ENCODE measurements at regions not wholly inside any gene's neighbourhood (a gene's known extent, or its start where the extent isn't known, plus 50 kb on each side); places are given as distances from the start of the nearest gene placed in this dataset.
A peak's percentile ranks its signal among the peaks of the same experiment; 100 is the strongest.

DNA sequence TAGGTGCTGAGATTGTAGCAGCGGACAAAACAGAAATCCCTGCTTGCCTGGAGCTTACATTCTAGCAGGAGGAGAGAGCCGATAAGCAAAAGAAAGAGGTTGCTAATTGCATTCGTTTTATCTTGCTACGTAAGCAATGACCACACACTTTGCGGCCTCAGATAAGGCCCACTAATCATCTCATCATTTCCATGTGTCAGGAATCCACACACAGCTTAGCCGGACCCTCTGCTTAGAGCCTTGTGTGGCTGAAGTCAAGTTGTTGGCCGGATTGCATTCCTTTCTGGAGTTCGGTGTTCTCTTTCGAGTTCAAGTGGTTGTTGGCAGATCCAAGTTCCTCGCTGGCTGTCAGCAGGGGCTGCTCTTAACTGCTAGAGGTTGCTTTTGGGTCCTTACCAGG is 101.6 kb downstream of the CHST1 start:
- intact Hi-C loops (cut with micrococcal nuclease), result no loop called here
- no peaks in the 10 kb centered on the region for H3K36me3 ChIP-seq (replicated peaks in 1 of 2; ENCODE audit: control insufficient read depth in 1 of 2, insufficient read depth in 2 of 2, low read length in 2 of 2)
- TF ChIP-seq, protein P1, sequence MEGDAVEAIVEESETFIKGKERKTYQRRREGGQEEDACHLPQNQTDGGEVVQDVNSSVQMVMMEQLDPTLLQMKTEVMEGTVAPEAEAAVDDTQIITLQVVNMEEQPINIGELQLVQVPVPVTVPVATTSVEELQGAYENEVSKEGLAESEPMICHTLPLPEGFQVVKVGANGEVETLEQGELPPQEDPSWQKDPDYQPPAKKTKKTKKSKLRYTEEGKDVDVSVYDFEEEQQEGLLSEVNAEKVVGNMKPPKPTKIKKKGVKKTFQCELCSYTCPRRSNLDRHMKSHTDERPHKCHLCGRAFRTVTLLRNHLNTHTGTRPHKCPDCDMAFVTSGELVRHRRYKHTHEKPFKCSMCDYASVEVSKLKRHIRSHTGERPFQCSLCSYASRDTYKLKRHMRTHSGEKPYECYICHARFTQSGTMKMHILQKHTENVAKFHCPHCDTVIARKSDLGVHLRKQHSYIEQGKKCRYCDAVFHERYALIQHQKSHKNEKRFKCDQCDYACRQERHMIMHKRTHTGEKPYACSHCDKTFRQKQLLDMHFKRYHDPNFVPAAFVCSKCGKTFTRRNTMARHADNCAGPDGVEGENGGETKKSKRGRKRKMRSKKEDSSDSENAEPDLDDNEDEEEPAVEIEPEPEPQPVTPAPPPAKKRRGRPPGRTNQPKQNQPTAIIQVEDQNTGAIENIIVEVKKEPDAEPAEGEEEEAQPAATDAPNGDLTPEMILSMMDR (IDR thresholded peaks at IDR 0.05), result no peak
- WGBS (ENCODE audit: insufficient coverage), result 76% methylated on average over 3 of the region's 10 CpGs
- H3K4me1 Mint-ChIP-seq, result no peaks in the 10 kb centered on the region
- H3K36me3 Mint-ChIP-seq, result no peaks in the 10 kb centered on the region
- H3K4me3 ChIP-seq (replicated peaks in 1 of 3; ENCODE audit: low read depth in 2 of 3, low read length in 3 of 3), result no peak overlapping the region
- no peaks in the 10 kb centered on the region for H3K79me2 ChIP-seq (ENCODE audit: insufficient read depth, low read length)
- no peaks in the 10 kb centered on the region for H3K27me3 ChIP-seq (ENCODE audit: control insufficient read depth in 2 of 2, insufficient read depth in 2 of 2, low read length in 2 of 2)
- no peak overlapping the region for H3K27ac ChIP-seq (ENCODE audit: low read depth in 1 of 2, low read length in 2 of 2)
- peak overlapping the region in 1 of 2 donors; percentile 23 for H3K4me3 Mint-ChIP-seq
- no peaks in the 10 kb centered on the region for H4K20me1 ChIP-seq (ENCODE audit: insufficient read depth, low read length)
- no peak overlapping the region for H3K4me2 ChIP-seq (replicated peaks; ENCODE audit: extremely low read depth, low read length, poor library complexity, severe bottlenecking)
- no peak overlapping the region for H3K27ac Mint-ChIP-seq
- no peaks in the 10 kb centered on the region for H3K9me3 ChIP-seq (replicated peaks in 1 of 2; ENCODE audit: control insufficient read depth in 1 of 2, insufficient read depth in 1 of 2, low read length in 2 of 2)
- no peak overlapping the region for H3K9ac ChIP-seq (ENCODE audit: insufficient read depth, low read length, poor library complexity, severe bottlenecking)
- H3K9me3 Mint-ChIP-seq, result no peaks in the 10 kb centered on the region
- peaks cover 2 to 9% (median 7%) of the 10 kb centered on the region in 3 donors for H3K27me3 Mint-ChIP-seq (ENCODE audit: low read depth in 3 of 3)
- no peaks in the 10 kb centered on the region for H3K4me1 ChIP-seq (ENCODE audit: control insufficient read depth in 1 of 2, insufficient read depth in 2 of 2, low read length in 2 of 2)
- DNase-seq, result no peak
- H2AFZ ChIP-seq (ENCODE audit: insufficient read depth, low read depth, low read length, poor library complexity, severe bottlenecking), result no peak overlapping the region

DNA sequence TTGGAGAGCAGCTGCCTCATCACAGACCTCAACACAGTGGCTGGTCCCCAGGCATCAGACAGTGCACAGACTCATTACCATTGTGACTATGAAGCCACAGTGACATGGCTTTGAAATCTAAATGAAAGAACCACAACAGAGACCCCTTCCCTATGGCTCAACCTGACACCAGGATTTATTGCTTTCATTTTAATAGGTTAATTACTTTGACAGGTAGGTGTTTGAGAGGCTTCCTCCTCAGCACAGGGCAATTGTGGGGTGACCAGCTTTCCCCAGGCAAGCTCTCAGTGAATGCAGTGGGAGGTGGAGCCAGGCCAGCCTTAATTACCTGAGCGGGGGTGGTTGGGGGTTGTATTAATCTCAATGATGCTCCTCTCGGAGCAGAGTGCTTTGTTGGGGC is 102.3 kb downstream of the CHST1 start:
- Mint-ChIP-seq H3K9me3 (peaks cover 0 to under 1% (median 0%) of the 10 kb centered on the region in 7 donors), H3K36me3 (no peaks in the 10 kb centered on the region), H3K27ac (no peak overlapping the region), H3K4me1 (no peaks in the 10 kb centered on the region), H3K27me3 (ENCODE audit: low read depth in 3 of 3) (peaks cover 2 to 9% (median 7%) of the 10 kb centered on the region in 3 donors), H3K4me3 (no peak overlapping the region)
- intact Hi-C loops (cut with micrococcal nuclease), result no loop called here
- no peak for DNase-seq
- no peak overlapping the region for H3K4me3 ChIP-seq (replicated peaks in 1 of 3; ENCODE audit: low read depth in 2 of 3, low read length in 3 of 3)
- WGBS (ENCODE audit: insufficient coverage), result 44% methylated on average over 2 of the region's 2 CpGs
- H3K27ac ChIP-seq (ENCODE audit: low read depth in 1 of 2, low read length in 2 of 2), result no peak overlapping the region
- TF ChIP-seq, protein P1 (IDR thresholded peaks at IDR 0.05), result no peak
- H3K36me3 ChIP-seq (replicated peaks in 1 of 2; ENCODE audit: control insufficient read depth in 1 of 2, insufficient read depth in 2 of 2, low read length in 2 of 2), result no peaks in the 10 kb centered on the region
- no peaks in the 10 kb centered on the region for H3K79me2 ChIP-seq (ENCODE audit: insufficient read depth, low read length)
- no peak overlapping the region for H3K9ac ChIP-seq (ENCODE audit: insufficient read depth, low read length, poor library complexity, severe bottlenecking)
- H3K9me3 ChIP-seq (replicated peaks in 1 of 2; ENCODE audit: control insufficient read depth in 1 of 2, insufficient read depth in 1 of 2, low read length in 2 of 2), result no peaks in the 10 kb centered on the region
- H2AFZ ChIP-seq (ENCODE audit: insufficient read depth, low read depth, low read length, poor library complexity, severe bottlenecking), result no peak overlapping the region
- H3K4me1 ChIP-seq (ENCODE audit: control insufficient read depth in 1 of 2, insufficient read depth in 2 of 2, low read length in 2 of 2), result no peaks in the 10 kb centered on the region
- H3K27me3 ChIP-seq (ENCODE audit: control insufficient read depth in 2 of 2, insufficient read depth in 2 of 2, low read length in 2 of 2), result no peaks in the 10 kb centered on the region
- H4K20me1 ChIP-seq (ENCODE audit: insufficient read depth, low read length), result no peaks in the 10 kb centered on the region
- H3K4me2 ChIP-seq (replicated peaks; ENCODE audit: extremely low read depth, low read length, poor library complexity, severe bottlenecking), result no peak overlapping the region
